Left renal cortex interstitium (tissue), 4 donors: ENCODE measurements at regions not wholly inside any gene's neighbourhood (a gene's known extent, or its start where the extent isn't known, plus 50 kb on each side); places are given as distances from the start of the nearest gene placed in this dataset.

Experiments
- DNase-seq, 4 donors: peaks; one replicate each; pipeline ENCODE4 v3.0.0-alpha.2; 2013; ENCODE audit warnings: low read depth in 4 of 4, low spot score in 2 of 4, missing footprints in 1 of 4

- no peak for DNase-seq
These were observed 481.3 kb upstream of the CHAC2 start for GRCh38 chr2:53286345-53286744.

GRCh38 chr2:53275743-53276142 lies 491.9 kb upstream of the CHAC2 start:
- no peak for DNase-seq

- no peak for DNase-seq
These were observed 499.0 kb upstream of the CHAC2 start for GRCh38 chr2:53268626-53269025.

- DNase-seq = no peak
These were observed 499.5 kb upstream of the CHAC2 start for GRCh38 chr2:53268086-53268485.

- no peak for DNase-seq
These were observed 501.9 kb upstream of the CHAC2 start for GRCh38 chr2:53265544-53266299.

GRCh38 chr2:53260568-53260967 lies 507.0 kb upstream of the CHAC2 start:
- DNase-seq = no peak

- DNase-seq = no peak
These were observed 508.1 kb upstream of the CHAC2 start for GRCh38 chr2:53259395-53260009.

GRCh38 chr2:53257287-53257686 lies 510.3 kb upstream of the CHAC2 start:
- no peak for DNase-seq

- no peak for DNase-seq
These were observed 514.4 kb upstream of the CHAC2 start for GRCh38 chr2:53253244-53253643.

- DNase-seq = no peak
These were observed 515.5 kb upstream of the CHAC2 start for GRCh38 chr2:53252115-53252514.

GRCh38 chr2:53247956-53248735 lies 519.5 kb upstream of the CHAC2 start:
- no peak for DNase-seq

GRCh38 chr2:53243430-53243829 lies 524.2 kb upstream of the CHAC2 start:
- no peak for DNase-seq

GRCh38 chr2:53242090-53242489 lies 525.5 kb upstream of the CHAC2 start:
- DNase-seq = no peak

GRCh38 chr2:53235836-53236582 lies 531.6 kb upstream of the CHAC2 start:
- DNase-seq = no peak

GRCh38 chr2:53234548-53234903 lies 533.1 kb upstream of the CHAC2 start:
- no peak for DNase-seq

GRCh38 chr2:53233759-53234547 lies 533.7 kb upstream of the CHAC2 start:
- no peak for DNase-seq

GRCh38 chr2:53231908-53232307 lies 535.7 kb upstream of the CHAC2 start:
- DNase-seq = no peak

- no peak for DNase-seq
These were observed 536.9 kb upstream of the CHAC2 start for GRCh38 chr2:53230691-53231090.

GRCh38 chr2:53227535-53227934 lies 540.1 kb upstream of the CHAC2 start:
- no peak for DNase-seq

- no peak for DNase-seq
These were observed 546.6 kb upstream of the CHAC2 start for GRCh38 chr2:53220969-53221368.
